ENCODE measurements at regions not wholly inside any gene's neighbourhood (a gene's known extent, or its start where the extent isn't known, plus 50 kb on each side); places are given as distances from the start of the nearest gene placed in this dataset.
"Not testable (repeated sequence)": the region's sequence is repeated elsewhere in the genome, so short reads cannot be mapped to it uniquely, and the experiment has no call there.

DNA sequence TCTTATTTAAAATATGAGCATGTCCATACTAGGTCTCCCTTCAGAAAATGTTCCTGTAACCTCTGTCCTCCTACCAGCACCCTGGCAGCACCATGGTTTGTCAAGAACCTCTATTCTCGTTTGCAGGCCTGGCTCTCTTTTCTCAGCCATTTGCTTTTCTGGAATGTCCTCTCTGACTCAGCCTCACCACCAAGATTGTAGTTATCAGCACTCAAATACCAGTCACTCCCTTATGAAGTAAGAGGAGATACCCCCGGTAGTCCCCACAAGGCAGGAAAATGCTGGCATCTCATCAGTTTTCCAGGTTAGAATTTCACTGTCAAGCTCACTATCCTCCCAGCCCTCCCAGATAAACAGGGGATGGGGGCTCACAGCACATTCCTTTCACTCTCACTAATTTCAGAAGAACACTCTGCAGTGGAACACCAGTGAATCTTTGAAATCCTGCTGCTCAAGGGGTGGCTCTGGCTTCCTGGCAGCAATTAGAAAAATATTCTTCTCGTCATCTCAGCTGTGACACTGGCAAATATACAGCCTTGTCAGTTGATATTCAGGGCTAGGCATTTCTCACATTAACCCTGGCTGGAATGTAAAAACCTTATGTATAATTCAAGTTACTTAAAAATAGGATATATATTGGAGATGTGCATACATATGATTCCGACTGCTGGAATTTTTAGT is 129.2 kb downstream of the TBX18 start:
- DNase-seq, result no peak

DNA sequence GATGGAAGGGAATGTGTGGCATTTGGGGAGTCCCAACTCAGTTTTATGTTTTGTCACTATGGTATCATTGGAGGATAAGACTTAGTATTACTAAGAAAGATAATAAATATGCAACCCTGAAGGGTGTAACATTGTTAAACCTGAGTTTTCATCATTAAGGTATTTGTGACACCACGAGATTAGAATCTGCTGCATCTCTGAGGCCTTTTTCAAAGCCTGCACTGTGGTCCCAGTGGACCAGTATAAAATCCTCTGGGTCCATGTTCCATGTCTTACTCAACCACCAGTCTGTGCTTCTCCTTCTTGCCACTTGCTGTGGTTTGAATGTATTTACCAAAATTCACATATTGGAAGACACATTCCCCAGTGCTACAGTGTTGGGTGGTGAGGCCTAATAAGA is 130.6 kb downstream of the TBX18 start:
- no peak for DNase-seq

DNA sequence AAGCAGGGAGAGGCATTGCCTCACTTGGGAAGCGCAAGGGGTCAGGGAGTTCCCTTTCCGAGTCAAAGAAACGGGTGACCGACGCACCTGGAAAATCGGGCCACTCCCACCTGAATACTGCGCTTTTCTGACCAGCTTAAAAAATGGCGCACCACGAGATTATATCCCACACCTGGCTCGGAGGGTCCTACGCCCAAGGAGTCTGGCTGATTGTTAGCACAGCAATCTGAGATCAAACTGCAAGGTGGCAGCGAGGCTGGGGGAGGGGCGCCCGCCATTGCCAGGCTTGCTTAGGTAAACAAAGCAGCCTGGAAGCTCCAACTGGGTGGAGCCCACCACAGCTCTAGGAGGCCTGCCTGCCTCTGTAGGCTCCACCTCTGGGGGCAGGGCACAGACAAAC is 137.9 kb downstream of the TBX18 start:
- DNase-seq, result peak in 2 of 3 experiments; percentile 53 to 66

DNA sequence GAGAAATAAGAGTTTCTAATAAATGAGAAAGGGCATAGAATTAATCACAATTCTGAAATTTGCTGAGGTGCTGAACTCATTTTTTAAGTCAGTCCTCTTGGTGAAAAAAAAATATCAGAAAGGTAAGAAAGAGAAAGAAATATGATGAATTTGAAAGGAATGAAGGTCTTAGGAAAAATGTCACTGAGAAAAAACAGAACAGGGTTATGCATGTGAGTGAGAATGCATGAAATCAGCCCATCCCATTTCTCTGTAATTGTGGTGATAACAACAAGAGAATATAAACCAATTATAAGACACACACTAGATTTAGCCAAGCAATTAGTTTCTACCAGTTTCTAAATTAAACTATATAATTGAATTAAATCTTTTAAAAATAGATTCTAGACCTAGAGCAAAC is 138.9 kb downstream of the TBX18 start:
- DNase-seq, result no peak

DNA sequence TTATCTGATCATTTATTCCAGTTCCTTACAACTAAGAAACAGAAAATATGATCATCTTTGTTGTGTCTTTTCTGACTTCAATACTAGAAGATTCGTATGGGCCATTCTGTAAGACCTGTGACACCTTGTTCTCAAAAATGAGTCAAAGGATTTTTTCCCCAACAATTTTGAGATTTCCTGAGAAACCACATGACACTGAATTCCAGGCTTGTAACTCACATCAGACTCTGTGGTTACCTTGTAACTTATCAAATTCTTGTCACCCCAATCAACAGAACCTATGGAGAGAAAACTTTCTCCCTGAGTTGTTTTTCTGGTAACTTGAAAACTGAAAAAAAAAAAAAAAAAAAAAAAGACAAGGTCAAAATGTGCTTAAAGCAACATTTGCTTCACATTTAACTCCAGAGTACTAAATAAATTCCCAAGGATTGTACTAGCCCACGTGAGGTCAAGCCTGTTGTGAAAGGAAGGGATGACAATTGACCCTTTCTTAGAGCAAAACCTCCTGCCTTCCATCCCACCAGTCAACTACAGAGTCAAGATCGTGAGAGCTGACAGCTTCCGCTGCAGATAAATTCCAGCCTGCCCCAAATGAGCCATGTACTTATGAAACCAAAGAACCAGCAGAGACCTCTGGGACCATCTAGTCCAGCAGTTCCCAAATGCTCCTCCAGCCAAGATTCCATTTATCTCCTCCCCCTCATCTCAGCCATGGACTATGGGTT is 140.3 kb downstream of the TBX18 start:
- DNase-seq, result no peak

DNA sequence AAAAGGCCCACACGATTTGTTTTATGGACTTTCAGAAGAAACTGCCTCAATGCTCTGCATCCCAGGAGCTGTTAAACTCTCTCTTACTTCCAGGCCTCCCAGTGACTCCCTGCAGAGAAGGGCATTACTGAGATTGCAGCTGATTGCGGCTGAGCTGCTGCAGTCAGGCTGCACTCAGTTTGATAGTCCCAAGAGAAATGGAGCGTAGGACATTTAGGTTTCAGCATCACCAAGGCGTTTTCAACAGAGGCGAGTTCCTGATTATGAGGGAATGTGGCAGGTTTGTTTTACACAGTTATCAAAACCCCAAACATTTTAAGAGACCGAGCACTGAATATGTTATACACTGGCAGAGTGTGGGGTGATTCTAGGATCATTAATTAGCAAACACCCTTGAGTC is 145.6 kb downstream of the TBX18 start:
- peak in 1 of 3 experiments; percentile 4 for DNase-seq

DNA sequence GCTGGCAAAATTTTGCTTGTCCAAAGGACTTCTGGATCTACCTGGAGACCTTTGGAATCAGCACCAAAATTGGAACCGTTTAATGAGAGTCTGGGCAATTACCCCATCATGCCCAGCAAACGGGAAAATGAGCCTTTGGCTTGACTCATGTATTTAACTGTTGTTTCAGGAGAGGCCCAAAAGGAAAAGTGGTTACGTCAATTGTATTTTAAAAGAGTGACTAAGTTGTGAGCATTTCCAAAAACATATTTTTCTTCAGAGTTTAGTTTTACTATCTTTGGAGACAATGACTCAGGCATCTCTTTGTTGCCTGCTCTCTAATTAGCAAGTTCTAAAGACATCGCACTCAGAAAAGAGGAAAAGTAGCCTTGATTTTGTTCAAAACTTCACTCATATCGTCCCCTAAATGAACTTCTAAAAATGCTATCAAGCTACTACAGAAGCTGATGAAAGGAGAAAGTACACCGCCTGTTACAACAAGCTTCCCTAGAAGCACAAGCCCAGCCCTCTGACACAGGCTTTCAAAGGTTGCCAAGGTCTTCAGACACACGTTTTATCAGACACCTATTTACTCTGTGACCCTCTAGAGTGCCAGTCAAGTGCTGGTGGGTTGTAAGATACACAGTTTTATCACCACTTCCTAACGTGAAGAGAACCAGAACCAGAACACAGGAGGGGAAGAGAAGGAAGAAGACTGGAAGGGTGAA is 146.2 kb downstream of the TBX18 start:
- DNase-seq, result no peak

DNA sequence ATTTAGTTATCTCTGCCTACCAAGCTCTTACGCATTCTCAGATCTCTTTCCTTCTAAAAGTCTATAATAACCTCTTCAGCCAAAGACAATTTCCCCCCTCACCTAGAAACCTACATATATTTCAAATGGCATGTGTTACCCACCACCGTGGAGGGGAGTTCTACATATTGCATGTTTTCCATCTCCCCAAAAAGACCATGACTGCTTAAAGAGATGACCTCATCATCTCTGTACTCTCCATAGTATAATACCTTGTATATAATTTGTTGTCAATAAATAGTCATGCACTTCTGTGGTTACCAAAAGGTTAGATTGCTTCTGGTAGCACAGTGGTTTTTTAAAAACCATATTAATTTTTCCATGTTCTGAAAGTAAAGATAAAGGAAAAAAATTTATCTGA is 148.4 kb downstream of the TBX18 start:
- no peak for DNase-seq

DNA sequence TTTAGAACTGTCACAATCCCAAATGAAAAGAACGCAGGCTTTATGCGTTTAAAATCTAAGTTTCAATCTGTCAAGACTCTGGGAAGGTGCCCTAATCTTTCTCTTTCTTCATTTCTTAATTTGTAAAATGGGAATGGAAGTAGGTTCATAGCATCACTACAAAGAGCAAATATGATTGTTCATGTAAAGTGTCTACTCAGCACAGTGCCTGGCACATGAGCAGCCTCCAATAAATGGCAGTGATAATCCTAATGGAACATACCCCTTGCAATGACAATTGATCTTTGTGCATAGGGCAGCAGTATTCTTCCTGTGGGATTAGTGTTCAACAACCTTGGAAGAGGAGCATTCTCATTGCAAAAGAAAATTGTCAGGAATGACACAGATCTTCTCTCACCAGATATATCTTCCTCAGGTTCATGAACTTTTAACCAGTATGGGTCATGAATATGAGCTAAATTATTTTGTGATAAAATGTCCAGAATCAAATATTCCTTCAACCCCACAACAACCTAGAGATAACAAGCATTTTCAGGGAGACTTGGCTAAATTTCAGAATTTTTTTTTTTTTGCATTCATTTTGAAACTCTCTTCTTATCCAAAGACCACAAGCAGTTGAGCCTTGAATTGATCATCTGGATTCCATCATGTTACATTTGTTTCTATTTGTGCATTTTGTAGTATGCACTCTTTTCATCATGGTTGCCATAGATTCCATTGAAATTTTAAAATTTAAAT is 149.1 kb downstream of the TBX18 start:
- no peak for DNase-seq

DNA sequence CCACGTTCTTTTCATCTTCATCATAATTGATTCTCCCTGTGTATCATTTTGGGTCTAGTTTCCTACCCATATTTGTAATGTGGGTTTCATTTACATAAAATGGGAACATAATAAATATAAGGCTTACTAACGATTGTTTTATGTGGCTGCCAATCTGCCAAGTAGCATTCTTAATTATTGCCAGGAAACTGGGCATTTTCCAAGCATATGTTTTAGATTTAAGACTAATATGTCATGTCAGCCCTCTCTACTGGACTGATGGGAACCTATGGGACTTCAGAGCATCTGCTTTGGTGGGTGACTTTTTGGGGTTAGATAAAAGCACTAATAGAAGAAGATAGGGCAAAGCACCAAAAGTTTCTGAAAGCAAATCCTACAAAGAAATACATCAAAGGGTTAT is 157.5 kb downstream of the TBX18 start:
- no peak for DNase-seq

DNA sequence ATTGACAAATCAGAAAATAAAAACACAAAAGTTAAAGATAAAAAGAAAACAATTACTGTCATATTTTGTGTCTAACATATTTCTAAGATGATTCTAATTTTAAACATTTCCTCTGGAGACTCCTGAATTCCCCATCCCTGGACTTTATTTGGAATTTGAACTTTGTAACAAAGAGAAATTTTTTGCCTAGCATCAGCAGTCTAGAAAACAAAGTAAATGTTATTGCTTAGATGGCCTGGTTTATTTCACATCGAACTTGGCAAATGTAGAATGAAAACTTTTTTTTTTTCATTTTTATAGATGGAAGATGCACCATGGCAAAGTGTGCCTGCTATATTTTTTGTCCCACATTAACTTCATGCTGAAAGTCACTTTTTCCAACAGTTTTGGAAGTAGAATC is 159.1 kb downstream of the TBX18 start:
- no peak for DNase-seq

DNA sequence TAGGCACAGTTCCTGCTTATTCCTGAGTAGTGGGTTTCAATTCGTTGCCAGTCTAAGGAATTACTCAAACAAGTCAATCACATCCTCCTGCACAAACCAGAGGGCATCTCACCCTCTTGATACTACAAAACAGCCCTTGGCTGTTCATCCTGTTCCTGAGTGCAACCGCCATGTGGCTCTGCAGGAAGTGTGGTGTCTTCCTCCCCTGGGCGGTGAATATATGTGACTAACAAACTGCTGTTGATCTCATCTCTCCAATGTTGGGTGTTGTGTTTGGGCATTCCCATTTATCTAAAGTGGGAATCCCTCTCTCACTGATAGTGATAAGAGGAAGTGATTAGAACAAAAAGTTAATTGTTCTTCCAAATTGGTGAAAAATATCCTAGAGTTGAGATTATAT is 163.0 kb downstream of the TBX18 start:
- DNase-seq, result no peak

DNA sequence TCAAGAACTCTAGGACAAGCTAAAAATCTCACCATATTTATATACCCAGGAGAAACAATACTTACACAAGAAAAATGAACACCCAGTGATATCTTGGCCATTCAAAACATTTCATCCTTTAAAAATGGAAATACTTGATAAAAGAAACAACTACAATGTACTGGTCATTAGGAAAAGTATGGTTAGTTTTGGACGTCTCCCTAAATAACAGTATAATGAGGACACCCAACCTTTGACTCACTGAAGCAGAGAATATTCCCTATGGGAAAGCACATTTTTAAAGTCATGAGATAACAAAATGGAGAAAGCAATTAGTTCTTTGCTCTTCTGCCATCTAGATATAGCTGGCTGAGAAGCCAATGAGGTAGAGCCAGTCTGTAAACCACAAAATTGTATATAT is 164.4 kb downstream of the TBX18 start:
- DNase-seq, result no peak

DNA sequence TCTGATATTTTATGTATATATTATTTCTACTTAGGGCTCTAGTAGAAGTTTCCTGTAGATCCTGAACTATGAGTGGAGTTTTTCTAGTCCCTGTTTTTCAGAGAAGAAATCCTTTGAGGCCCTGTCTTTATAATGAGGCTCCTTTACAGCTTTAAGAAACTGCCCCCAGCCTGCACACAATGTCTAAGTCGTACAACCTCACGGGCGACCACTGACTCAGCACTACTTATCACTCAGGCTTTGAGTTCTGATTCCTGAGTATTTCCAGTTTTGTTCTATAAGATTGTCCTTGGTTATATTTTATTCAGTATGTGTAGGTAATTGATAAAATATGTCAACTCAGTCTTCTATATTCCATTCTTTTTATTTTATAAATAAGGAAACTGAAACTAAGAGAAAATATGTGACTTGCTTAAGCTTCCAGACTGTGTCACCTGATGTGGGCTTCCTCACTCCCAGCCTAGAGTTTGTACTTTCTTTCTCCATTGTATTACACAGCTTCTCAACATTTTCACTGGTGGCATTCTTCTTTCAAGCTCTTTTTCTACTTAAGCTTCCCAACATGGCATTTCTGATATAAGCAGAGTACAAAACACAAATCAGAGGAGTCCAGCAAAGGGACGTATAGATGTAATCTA is 167.0 kb downstream of the TBX18 start:
- no peak for DNase-seq

DNA sequence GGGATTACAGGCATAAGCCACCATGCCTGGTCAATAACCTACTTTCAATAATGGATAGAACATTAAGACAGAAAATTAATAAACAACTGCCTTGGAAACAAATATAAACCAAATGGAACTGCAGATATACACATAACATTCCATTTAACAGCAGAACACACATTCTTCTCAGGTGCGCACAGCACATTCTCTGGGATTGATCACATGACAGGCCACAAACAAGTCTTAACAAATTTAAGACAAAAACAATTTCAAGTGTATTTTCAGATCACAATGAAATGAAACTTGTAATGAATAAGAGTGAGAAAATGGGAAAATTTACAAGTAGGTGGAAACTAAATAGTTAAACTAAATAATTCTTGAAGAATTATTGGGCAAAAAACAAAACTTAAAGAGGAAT is 167.9 kb downstream of the TBX18 start:
- DNase-seq, result no peak

DNA sequence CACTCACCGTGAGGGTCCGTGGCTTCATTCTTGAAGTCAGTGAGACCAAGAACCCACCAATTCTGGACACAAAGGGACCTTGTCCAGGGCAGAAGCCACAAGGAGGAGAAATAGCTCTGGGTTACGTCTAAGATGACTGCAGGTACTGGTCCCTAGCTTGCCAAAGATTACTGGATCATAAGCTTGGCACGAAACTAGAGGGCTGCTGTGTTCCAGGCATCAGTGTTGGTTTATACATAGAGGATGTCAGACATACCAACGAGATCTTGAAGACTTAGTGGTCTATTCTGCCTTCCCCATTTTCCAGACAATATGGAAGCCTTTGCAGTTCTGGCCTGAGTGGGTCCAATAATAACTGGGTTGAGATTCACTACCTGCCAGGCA is 175.7 kb downstream of the TBX18 start:
- no peak for DNase-seq

DNA sequence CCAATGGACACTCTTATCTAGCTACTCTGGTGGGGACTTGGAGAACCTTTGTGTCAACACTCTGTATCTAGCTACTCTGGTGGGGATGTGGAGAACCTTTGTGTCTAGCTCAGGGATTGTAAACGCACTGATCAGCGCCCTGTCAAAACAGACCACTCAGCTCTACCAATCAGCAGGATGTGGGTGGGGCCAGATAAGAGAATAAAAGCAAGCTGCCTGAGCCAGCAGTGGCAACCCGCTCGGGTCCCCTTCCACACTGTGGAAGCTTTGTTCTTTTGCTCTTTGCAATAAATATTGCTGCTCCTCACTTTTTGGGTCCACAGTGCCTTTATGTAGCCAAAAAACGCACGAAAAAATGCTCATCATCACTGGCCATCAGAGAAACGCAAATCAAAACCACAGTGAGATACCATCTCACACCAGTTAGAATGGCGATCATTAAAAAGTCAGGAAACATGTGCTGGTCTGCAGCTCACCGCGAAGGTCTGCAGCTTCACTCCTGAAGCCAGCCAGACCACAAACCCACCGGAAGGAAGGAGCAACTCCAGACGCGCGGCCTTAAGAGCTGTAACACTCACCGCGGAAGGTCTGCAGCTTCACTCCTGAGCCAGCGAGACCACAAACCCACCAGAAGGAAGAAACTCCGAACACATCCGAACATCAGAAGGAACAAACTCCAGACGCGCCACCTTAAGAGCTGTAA is 176.3 kb downstream of the TBX18 start:
- not testable (repeated sequence) for DNase-seq

DNA sequence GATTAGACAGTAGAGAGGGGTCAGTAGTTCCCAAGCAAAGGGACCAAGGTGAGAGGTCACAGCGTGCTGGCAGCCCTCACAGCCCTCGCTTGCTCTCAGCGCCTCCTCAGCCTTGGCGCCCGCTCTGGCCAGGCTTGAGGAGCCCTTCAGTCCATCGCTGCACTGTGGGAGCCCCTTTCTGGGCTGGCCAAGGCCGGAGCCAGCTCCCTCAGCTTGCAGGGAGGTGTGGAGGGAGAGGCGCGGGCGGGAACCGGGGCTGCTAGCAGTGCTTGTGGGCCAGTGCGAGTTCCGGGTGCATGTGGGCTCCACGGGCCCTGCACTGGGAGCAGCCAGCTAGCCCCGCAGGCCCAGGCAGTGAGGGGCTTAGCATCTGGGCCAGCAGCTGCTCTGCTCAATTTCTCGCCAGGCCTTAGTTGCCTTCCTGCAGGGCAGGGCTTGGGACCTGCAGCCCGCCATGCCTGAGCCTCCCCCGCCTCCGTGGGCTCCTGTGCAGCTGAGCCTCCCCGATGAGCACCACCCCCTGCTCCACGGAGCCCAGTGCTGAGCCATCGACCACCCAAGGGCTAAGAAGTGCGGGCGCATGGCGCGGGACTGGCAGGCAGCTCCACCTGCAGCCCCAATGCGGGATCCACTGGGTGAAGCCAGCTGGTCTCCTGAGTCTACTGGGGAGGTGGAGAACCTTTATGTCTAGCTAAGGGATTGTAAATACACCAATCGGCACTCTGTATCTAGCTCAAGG is 177.0 kb downstream of the TBX18 start:
- not testable (repeated sequence) for DNase-seq

DNA sequence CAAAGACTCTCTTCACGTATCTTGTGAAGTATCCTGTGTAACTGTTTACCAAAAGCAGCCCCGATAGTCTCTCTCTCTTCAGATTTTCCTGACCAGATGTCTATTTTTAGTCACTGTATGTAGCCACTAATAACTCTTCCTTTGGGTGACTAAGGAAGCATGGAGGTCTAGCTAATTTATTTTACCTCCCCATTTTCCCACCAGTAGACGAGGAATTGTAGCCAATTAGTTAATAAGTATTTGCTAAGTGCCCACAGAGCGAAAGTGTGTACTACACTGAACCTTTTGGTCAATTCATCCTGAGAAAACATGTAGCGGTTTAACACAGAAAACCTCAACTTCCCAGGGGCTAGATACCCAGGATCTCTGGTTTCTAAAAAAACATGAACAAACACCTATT is 180.6 kb downstream of the TBX18 start:
- peak in 2 of 3 experiments; percentile 1 to 40 for DNase-seq

DNA sequence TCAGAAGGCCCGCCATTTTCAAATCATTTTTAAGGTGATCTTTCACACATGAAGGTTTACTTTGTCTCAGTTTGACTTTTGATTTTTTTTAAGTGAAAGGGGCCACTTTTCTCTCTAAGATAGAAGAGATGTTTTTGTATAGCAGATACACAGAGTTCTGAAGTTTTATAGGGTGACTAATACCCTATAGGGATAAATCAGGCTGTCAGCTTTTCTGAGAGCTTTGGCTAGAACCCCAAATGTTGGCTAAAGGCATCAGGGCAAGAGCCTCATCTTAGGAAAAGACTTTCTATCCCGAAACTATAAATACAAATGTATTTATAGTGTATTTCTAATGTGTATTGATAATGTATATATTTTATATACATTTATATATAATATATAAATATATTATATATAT is 181.4 kb downstream of the TBX18 start:
- DNase-seq, result no peak

DNA sequence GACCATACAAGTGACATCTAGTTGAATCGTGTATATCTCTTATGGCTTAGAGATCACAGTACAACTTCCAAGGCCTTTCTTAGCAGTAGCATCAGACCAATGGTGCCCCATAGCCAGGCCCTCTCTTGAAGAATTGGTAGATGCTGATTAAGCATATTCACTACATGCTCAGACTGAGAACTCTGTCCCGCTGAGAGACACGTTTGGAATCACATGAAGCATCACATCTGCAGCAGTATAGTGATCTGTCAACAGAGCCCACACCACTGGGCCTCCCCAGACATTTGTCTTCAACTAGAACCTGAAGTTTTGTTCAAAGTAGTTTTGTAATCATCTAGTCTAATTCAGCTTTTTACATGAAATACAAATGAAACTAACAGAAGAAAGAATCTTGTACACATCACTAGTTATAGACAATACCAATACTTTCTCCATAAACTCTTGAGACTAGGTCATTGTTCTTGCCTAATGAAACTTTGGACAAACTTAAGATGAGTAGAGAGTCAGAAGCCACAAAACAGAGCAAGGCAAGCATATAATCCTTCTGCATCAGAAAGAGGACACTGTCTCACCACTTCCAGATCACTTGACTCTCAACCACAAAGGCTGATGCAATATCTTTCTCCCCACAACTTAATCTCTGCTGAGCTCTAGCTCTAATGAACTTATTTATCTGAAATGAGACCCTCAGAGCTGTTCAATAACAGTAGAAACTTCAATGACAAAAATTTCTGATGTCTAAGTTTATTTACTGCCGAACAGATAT is 182.7 kb downstream of the TBX18 start:
- DNase-seq, result no peak
